DOHH2 (cell line): ENCODE measurements at regions not wholly inside any gene's neighbourhood (a gene's known extent, or its start where the extent isn't known, plus 50 kb on each side); places are given as distances from the start of the nearest gene placed in this dataset.

Source experiments
- CTCF ChIP-seq: fragments of 200-600 bp; sonication (generic); IDR thresholded peaks from one replicate; pipeline ENCODE4 v1.5.1; 2014; ENCODE audit warnings: antibody characterized with exemption, mild to moderate bottlenecking, low read depth, low read length; ENCODE audit not compliant: poor library complexity, severe bottlenecking
- EZH2phosphoT487 ChIP-seq: fragments of 200-600 bp; sonication (generic); IDR thresholded peaks from 2 replicates; pipeline ENCODE4 v1.6.1; 2017; ENCODE audit warnings: borderline replicate concordance, mild to moderate bottlenecking, antibody characterized with exemption, low read length, moderate library complexity, mixed read lengths

- TF ChIP-seq CTCF (no peak), EZH2phosphoT487 (no peak)
Observed at GRCh38 chr20:58018590-58018989, 209.9 kb downstream of the ANKRD60 start.
